A549 (cell line): ENCODE measurements at regions not wholly inside any gene's neighbourhood (a gene's known extent, or its start where the extent isn't known, plus 50 kb on each side); places are given as distances from the start of the nearest gene placed in this dataset.

Source experiments
- ATAC-seq, 2 experiments: fragments of 200-7000 bp in 1 of 2; fragments of >200 bp in 1 of 2; cut with Nextera tagmentation in 1 of 2; cut with Tn5 transposase in 1 of 2; 3 replicates each; pipeline versions ENCODE4 v1.8.0 to v1.9.1; 2018 to 2020; ENCODE audit warnings: mild to moderate bottlenecking in 1 of 2, moderate library complexity in 1 of 2
- CTCF ChIA-PET: fragments of 300-600 bp; sonication (Branson Sonifier 250); formaldehyde crosslinking; extraction: SDS; loops from one replicate; lab custom pipeline; 2021; ENCODE audit warnings: antibody characterized with exemption, inconsistent platforms; lab: Yijun Ruan, JAX
- POLR2A ChIA-PET: fragments of 350-600 bp; formaldehyde crosslinking; extraction: SDS; loops from one replicate; lab custom pipeline; 2021; ENCODE audit warnings: antibody characterized with exemption, inconsistent platforms; lab: Yijun Ruan, JAX
- DNase-seq, 2 experiments: peaks; one replicate each; pipeline versions ENCODE4 v3.0.0 to v3.0.0-alpha.2; 2011 to 2016; ENCODE audit warnings: low read depth in 1 of 2, low spot score in 1 of 2
- FAIRE-seq: peaks from 2 replicates; lab custom pipeline; 2011; peaks lifted over from hg19 to GRCh38; lab: Jason Lieb, UNC
- H3K27ac ChIP-seq, 2 experiments: fragments of >200 bp; sonication (Bioruptor Twin); formaldehyde crosslinking; 3 replicates each; pipeline ENCODE4 v1.5.1; 2016 to 2017
- H3K4me1 ChIP-seq: fragments of >200 bp; sonication (Bioruptor Twin); formaldehyde crosslinking; 3 replicates; pipeline ENCODE4 v1.6.1; 2016
- H3K4me2 ChIP-seq: fragments of >200 bp; sonication (Bioruptor Twin); formaldehyde crosslinking; 3 replicates; pipeline ENCODE4 v1.6.1; 2016
- H3K4me3 ChIP-seq: fragments of >200 bp; sonication (Bioruptor Twin); formaldehyde crosslinking; 3 replicates; pipeline ENCODE4 v1.5.1; 2016
- H3K9me3 ChIP-seq: fragments of >200 bp; sonication (Bioruptor Twin); formaldehyde crosslinking; 3 replicates; pipeline ENCODE4 v1.6.1; 2016
- EHMT2 ChIP-seq: fragments of 200-600 bp; sonication (generic); IDR thresholded peaks from 2 replicates; pipeline ENCODE4 v1.6.1; 2016; ENCODE audit warnings: antibody characterized with exemption, low read depth, mild to moderate bottlenecking, moderate library complexity
- FOSB ChIP-seq: fragments of 250-450 bp; sonication (Bioruptor Pico); IDR thresholded peaks from 2 replicates; pipeline ENCODE4 v1.5.0; 2020; ENCODE audit warnings: mild to moderate bottlenecking, moderate library complexity
- FOXS1 ChIP-seq: fragments of 250-450 bp; sonication (Bioruptor Pico); IDR thresholded peaks from 2 replicates; pipeline ENCODE4 v1.5.0; 2020; ENCODE audit warnings: mild to moderate bottlenecking, moderate library complexity
- GATA3 ChIP-seq: IDR thresholded peaks from 2 replicates; pipeline ENCODE4 v1.6.1; 2012; ENCODE audit warnings: borderline replicate concordance
- HEYL ChIP-seq: fragments of 250-450 bp; sonication (Bioruptor Pico); IDR thresholded peaks from 2 replicates; pipeline ENCODE4 v1.8.0; 2021; ENCODE audit warnings: mild to moderate bottlenecking, moderate library complexity
- HOXB13 ChIP-seq: fragments of 250-450 bp; sonication (Bioruptor Pico); IDR thresholded peaks from 2 replicates; pipeline ENCODE4 v1.5.0; 2020; ENCODE audit warnings: low read depth, mild to moderate bottlenecking, moderate library complexity
- JUN ChIP-seq, 2 experiments: fragments of >200 bp; sonication (Bioruptor Twin); formaldehyde crosslinking; IDR thresholded peaks; 2 replicates in 1 of 2; 3 replicates in 1 of 2; pipeline ENCODE4 v1.6.1; 2016 to 2017
- JUNB ChIP-seq: fragments of >200 bp; sonication (Bioruptor Twin); formaldehyde crosslinking; IDR thresholded peaks from 2 replicates; pipeline ENCODE4 v1.6.1; 2016
- KDM5A ChIP-seq: fragments of 200-600 bp; sonication (generic); IDR thresholded peaks from 2 replicates; pipeline ENCODE4 v1.6.1; 2016; ENCODE audit warnings: antibody characterized with exemption, mild to moderate bottlenecking
- MYC ChIP-seq: IDR thresholded peaks from 2 replicates; pipeline ENCODE4 v1.6.1; 2012; ENCODE audit warnings: mild to moderate bottlenecking, inconsistent platforms, low read length, improper control_type of control experiment, borderline replicate concordance
- NFE2L2 ChIP-seq: fragments of 150-350 bp; conservative IDR thresholded peaks from 2 replicates; pipeline ENCODE4 v1.6.1; 2014; ENCODE audit warnings: low read length
- POLR2A ChIP-seq: IDR thresholded peaks from 2 replicates; pipeline ENCODE4 v1.6.1; 2012; ENCODE audit warnings: mild to moderate bottlenecking, low read length
- RCOR1 ChIP-seq: fragments of 150-350 bp; IDR thresholded peaks from 2 replicates; pipeline ENCODE4 v1.6.1; 2014; ENCODE audit warnings: antibody characterized with exemption, low read length, low read depth
- RFX5 ChIP-seq: fragments of 450-650 bp; IDR thresholded peaks from 2 replicates; pipeline ENCODE4 v1.7.1; 2014; ENCODE audit warnings: antibody characterized with exemption, mild to moderate bottlenecking, moderate library complexity
- SMC3 ChIP-seq: fragments of >200 bp; sonication (Bioruptor Twin); formaldehyde crosslinking; IDR thresholded peaks from 3 replicates; pipeline ENCODE4 v1.6.1; 2018; ENCODE audit warnings: inconsistent platforms
- TP53 ChIP-seq: fragments of 250-450 bp; sonication (Bioruptor Pico); IDR thresholded peaks from 2 replicates; pipeline ENCODE4 v1.5.0; 2021; ENCODE audit warnings: mild to moderate bottlenecking, moderate library complexity
- ZNF302 ChIP-seq: fragments of 250-450 bp; sonication (Bioruptor Pico); IDR thresholded peaks from 2 replicates; pipeline ENCODE4 v1.9.0; 2021; ENCODE audit warnings: inconsistent platforms, mild to moderate bottlenecking, moderate library complexity
- WGBS: methylation state at CpG from one replicate; pipeline ENCODE4 v1.1.6; 2017; ENCODE audit errors: missing lambda C conversion rate; 5-methylcytosine and 5-hydroxymethylcytosine counted together
- TF ChIP-seq, protein P1 (sequence below): fragments of 250-450 bp; sonication (Bioruptor Pico); IDR thresholded peaks from 2 replicates; pipeline ENCODE4 v1.5.0; 2021; ENCODE audit warnings: mild to moderate bottlenecking, moderate library complexity, borderline replicate concordance
- TF ChIP-seq, protein P2 (sequence below): fragments of 150-350 bp; IDR thresholded peaks from 2 replicates; pipeline ENCODE4 v1.6.1; 2014; ENCODE audit warnings: low read depth, mild to moderate bottlenecking, low read length
- TF ChIP-seq, protein P3 (sequence below): fragments of >200 bp; sonication (Bioruptor Twin); formaldehyde crosslinking; IDR thresholded peaks from 3 replicates; pipeline ENCODE4 v1.5.1; 2016
- TF ChIP-seq, protein P4 (sequence below): IDR thresholded peaks from 2 replicates; pipeline ENCODE4 v1.6.1; 2012

DNA sequence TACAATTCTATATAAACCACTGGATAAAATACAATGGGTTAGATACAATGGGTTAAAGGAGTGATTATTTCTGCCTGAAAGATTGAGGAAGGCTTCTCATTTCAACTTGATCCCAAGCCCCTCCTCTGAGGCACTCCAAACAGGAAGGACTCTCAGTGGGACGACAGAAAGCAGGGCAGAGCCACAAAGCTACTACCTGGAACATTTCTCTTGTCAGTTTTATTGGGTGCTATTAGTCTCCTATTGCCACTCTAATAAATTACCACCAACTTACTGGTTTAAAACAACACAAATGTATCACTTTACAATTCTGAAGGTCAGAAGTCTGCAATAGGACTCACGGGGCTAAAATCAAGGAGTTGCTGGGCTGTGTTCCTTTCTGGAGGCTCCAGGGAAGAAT is 146.7 kb downstream of the MREG start (continued):
- TF ChIP-seq, protein P1, sequence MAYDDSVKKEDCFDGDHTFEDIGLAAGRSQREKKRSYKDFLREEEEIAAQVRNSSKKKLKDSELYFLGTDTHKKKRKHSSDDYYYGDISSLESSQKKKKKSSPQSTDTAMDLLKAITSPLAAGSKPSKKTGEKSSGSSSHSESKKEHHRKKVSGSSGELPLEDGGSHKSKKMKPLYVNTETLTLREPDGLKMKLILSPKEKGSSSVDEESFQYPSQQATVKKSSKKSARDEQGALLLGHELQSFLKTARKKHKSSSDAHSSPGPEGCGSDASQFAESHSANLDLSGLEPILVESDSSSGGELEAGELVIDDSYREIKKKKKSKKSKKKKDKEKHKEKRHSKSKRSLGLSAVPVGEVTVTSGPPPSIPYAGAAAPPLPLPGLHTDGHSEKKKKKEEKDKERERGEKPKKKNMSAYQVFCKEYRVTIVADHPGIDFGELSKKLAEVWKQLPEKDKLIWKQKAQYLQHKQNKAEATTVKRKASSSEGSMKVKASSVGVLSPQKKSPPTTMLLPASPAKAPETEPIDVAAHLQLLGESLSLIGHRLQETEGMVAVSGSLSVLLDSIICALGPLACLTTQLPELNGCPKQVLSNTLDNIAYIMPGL (CRISPR knock-in tag), result no peak
- TF ChIP-seq, protein P2, sequence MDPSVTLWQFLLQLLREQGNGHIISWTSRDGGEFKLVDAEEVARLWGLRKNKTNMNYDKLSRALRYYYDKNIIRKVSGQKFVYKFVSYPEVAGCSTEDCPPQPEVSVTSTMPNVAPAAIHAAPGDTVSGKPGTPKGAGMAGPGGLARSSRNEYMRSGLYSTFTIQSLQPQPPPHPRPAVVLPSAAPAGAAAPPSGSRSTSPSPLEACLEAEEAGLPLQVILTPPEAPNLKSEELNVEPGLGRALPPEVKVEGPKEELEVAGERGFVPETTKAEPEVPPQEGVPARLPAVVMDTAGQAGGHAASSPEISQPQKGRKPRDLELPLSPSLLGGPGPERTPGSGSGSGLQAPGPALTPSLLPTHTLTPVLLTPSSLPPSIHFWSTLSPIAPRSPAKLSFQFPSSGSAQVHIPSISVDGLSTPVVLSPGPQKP, result no peak
- TF ChIP-seq RCOR1, result no peak
- no peak for TF ChIP-seq TP53 (CRISPR knock-in tag)
- TF ChIP-seq ZNF302, result no peak
- no peak for TF ChIP-seq POLR2A
- TF ChIP-seq FOSB (CRISPR knock-in tag), result no peak
- TF ChIP-seq, protein P3, sequence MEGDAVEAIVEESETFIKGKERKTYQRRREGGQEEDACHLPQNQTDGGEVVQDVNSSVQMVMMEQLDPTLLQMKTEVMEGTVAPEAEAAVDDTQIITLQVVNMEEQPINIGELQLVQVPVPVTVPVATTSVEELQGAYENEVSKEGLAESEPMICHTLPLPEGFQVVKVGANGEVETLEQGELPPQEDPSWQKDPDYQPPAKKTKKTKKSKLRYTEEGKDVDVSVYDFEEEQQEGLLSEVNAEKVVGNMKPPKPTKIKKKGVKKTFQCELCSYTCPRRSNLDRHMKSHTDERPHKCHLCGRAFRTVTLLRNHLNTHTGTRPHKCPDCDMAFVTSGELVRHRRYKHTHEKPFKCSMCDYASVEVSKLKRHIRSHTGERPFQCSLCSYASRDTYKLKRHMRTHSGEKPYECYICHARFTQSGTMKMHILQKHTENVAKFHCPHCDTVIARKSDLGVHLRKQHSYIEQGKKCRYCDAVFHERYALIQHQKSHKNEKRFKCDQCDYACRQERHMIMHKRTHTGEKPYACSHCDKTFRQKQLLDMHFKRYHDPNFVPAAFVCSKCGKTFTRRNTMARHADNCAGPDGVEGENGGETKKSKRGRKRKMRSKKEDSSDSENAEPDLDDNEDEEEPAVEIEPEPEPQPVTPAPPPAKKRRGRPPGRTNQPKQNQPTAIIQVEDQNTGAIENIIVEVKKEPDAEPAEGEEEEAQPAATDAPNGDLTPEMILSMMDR, result no peak
- TF ChIP-seq HOXB13 (CRISPR knock-in tag), result no peak
- TF ChIP-seq, all 56 proteins: peak for 0

DNA sequence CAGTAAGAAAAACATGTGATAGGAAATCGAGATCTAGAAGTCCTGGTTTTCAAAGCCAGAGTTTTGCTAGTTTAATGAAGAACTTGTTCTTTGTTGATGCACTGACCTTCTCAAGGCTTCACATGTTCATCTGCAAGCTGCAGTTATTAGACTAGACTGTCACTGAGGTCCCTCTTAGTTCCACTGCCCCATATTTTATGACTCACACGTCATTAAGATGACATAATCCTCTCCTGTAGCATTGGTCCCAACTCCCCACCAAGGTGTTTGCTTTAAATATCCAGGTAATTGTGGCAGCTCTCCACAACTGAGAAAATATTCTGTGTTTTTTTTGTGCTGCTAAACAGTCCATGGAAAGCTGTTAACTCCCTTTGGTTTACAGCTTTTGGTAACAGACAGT is 149.7 kb downstream of the MREG start:
- Histone ChIP-seq H3K4me2 (no peak overlapping the region), H3K9me3 (no peaks in the 10 kb centered on the region), H3K27ac (no peak overlapping the region), H3K4me3 (no peak overlapping the region), H3K4me1 (no peaks in the 10 kb centered on the region)
- POLR2A ChIA-PET, result no interaction called here
- FAIRE-seq, result no peak
- WGBS, result 7% methylated on average over 2 of the region's 2 CpGs
- CTCF ChIA-PET, result interaction anchor here (0.9 kb wide), 1 partner anchor 8 kb away, joined by 3 read pairs; no protein-coding TSS in a partner anchor
- TF ChIP-seq GATA3 (no peak), MYC (no peak)
- ATAC-seq, result no peak
- DNase-seq, result no peak

DNA sequence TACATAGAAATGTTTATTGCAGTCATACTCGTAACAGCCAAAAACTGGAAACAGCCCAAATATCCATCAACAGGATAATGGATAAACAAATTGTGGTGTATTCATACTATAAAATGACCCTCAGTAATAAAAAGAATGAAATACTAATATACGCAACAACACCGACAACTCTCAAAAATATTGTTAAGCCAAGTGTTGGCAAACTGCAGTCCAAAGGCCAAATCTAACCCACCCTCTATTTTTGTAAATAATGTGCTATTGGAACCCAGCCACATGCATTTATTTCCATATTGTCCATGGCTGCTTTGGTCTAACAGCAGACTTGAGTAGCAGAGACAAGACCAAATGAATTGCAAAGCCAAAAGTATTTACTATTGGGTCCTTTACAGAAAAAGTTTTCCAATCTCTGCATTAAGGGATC is 151.0 kb downstream of the MREG start:
- WGBS, result 91% methylated on average over 3 of the region's 3 CpGs
- ATAC-seq, result no peak
- CTCF ChIA-PET, result no interaction called here
- no peak overlapping the region for H3K4me3 ChIP-seq
- no peak for DNase-seq
- POLR2A ChIA-PET, result no interaction called here
- no peak overlapping the region for H3K27ac ChIP-seq
- H3K4me1 ChIP-seq, result no peaks in the 10 kb centered on the region
- no peak overlapping the region for H3K4me2 ChIP-seq
- FAIRE-seq, result no peak
- no peaks in the 10 kb centered on the region for H3K9me3 ChIP-seq
- TF ChIP-seq RFX5, result no peak
- no peak for TF ChIP-seq GATA3
- no peak for TF ChIP-seq JUN (IDR thresholded peaks at IDR 0.05)
- TF ChIP-seq JUNB, result no peak

DNA sequence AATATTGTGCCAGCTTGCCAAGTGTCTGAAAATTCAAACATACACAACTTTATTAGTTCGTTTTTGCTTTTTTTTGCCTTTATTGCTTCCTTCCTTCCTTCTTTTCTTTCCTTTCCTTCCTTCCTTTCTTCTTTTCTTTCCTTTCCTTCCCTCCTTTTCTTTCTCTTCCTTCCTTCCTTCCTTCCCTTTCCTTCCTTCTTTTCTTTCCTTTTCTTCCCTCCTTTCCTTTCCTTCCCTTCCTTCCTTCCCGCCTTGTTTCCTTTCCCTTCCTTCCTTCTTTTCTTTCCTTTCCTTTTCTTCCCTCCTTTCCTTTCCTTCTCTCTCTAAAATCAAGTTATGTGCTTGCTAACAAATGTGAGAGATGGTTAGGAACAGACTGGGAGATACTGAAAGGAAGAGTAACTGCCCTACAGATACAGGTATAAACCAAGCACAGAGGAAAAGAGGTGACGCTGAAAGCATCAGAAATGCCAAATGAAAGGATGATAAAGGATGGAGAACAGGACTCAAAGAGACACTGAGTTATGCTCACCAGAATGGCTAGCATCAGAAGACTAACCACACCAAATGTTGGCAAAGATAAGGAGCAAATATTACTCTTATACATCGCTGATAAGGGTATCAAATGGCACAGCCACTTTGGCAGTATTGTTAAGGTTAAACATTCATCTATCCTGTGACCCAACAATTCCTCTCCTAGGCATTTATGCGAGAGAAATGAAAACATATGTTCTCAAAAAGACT is 151.6 kb downstream of the MREG start:
- no peak overlapping the region for H3K4me2 ChIP-seq
- ChIA-PET CTCF (no interaction called here), POLR2A (no interaction called here)
- no peak for FAIRE-seq
- ATAC-seq, result no peak
- no peaks in the 10 kb centered on the region for H3K9me3 ChIP-seq
- no peak overlapping the region for H3K4me3 ChIP-seq
- no peaks in the 10 kb centered on the region for H3K4me1 ChIP-seq
- no peak for DNase-seq
- TF ChIP-seq SMC3 (no peak), FOSB (CRISPR knock-in tag) (no peak), EHMT2 (no peak), FOXS1 (CRISPR knock-in tag) (no peak), NFE2L2 (no peak), KDM5A (no peak), HEYL (no peak)
- TF ChIP-seq, protein P2, result no peak
- TF ChIP-seq, protein P4, sequence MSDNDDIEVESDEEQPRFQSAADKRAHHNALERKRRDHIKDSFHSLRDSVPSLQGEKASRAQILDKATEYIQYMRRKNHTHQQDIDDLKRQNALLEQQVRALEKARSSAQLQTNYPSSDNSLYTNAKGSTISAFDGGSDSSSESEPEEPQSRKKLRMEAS, result no peak
- no peak overlapping the region for H3K27ac ChIP-seq
- WGBS, result 67% methylated on average over 5 of the region's 5 CpGs
